Breast epithelium (tissue), 3 donors: ENCODE measurements at regions not wholly inside any gene's neighbourhood (a gene's known extent, or its start where the extent isn't known, plus 50 kb on each side); places are given as distances from the start of the nearest gene placed in this dataset.

Source experiments
- POLR2A ChIP-seq: fragments of 450-650 bp; IDR thresholded peaks from one replicate; pipeline ENCODE4 v1.6.1; 2016; ENCODE audit warnings: antibody characterized with exemption, mild to moderate bottlenecking, moderate library complexity
- TF ChIP-seq, protein P1 (sequence below), 3 donors: fragments of 450-650 bp; IDR thresholded peaks; one replicate each; pipeline ENCODE4 v1.5.1; 2016 to 2017; ENCODE audit warnings: antibody characterized with exemption in 3 of 3, mild to moderate bottlenecking in 3 of 3, moderate library complexity in 3 of 3

GRCh38 chr2:234816056-234816455 lies 135.8 kb upstream of the SH3BP4 start:
- TF ChIP-seq, protein P1, sequence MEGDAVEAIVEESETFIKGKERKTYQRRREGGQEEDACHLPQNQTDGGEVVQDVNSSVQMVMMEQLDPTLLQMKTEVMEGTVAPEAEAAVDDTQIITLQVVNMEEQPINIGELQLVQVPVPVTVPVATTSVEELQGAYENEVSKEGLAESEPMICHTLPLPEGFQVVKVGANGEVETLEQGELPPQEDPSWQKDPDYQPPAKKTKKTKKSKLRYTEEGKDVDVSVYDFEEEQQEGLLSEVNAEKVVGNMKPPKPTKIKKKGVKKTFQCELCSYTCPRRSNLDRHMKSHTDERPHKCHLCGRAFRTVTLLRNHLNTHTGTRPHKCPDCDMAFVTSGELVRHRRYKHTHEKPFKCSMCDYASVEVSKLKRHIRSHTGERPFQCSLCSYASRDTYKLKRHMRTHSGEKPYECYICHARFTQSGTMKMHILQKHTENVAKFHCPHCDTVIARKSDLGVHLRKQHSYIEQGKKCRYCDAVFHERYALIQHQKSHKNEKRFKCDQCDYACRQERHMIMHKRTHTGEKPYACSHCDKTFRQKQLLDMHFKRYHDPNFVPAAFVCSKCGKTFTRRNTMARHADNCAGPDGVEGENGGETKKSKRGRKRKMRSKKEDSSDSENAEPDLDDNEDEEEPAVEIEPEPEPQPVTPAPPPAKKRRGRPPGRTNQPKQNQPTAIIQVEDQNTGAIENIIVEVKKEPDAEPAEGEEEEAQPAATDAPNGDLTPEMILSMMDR (IDR thresholded peaks at IDR 0.05), result no peak
- no peak for TF ChIP-seq POLR2A
